ENCODE measurements at regions not wholly inside any gene's neighbourhood (a gene's known extent, or its start where the extent isn't known, plus 50 kb on each side); places are given as distances from the start of the nearest gene placed in this dataset.

- ATAC-seq, result no peak
- Mint-ChIP-seq H3K9me3 (no peaks in the 10 kb centered on the region), H3K27ac (no peak overlapping the region), H3K36me3 (no peaks in the 10 kb centered on the region)
- DNase-seq (ENCODE audit: low spot score in 2 of 2), result no peak
These were observed 102.3 kb downstream of the CHST1 start for GRCh38 chr11:45563171-45563570.

DNA sequence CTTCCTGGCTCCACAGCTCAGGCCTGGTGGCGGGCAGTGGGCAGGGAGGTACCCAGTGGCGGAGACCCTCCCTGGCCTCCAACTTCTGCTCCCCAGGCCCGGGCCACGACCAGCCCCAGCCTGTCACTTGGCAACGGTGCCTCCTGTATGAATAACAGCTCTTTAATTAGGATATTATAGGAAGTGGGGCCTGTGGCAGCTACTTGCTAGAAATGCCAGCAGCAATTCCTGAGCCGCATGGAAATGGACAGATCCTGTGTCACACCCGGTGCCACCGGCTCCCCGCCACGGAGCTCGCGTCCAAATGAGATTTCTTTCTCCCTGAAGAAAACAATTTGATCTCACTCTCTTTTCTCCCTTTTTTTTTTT is 104.5 kb downstream of the CHST1 start:
- Mint-ChIP-seq H3K36me3 (peaks cover 0 to 10% of the 10 kb centered on the region in 2 donors), H3K27ac (no peak overlapping the region), H3K9me3 (no peaks in the 10 kb centered on the region)
- ATAC-seq (no peak), DNase-seq (ENCODE audit: low spot score in 2 of 2) (no peak)

DNA sequence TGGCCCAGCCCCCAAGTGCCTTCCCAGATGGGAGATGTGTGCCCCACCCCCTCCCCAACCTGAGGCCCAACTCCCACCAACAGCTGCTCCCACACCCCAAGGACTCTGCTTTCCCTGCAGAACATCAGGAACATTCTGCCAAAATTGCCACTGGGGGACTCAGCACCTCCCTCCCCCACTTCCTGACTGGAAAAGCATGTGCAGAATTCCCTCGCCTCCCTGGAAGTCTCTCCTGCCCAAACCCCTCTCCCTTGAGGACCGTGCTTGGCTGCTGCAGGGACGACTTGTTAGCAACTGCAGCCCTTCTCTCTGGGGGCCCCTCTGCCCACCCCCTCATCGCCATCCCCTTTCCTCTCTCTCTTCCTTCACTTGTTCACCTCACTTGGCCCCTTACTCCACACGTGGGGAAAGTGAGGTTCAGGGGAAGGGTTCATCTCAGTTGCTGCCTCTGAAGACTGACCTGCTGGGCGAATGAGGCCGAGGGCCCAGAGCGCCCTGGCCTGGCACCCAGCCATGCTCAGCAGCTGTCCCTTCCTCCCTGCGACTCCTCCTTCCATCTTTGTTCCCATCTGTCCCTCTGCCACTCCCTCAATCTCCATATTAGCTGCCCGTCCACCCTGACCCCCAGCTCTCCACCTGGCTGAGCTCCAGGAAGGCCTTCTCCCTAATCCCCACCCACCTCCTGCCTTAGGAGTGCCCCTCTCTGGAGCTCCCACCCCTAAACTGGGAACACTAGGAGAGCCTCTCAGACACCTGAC is 105.1 kb downstream of the CHST1 start:
- ATAC-seq (no peak), DNase-seq (ENCODE audit: low spot score in 2 of 2) (no peak)
- no peak overlapping the region for H3K27ac Mint-ChIP-seq
- no peaks in the 10 kb centered on the region for H3K9me3 Mint-ChIP-seq
- peaks cover 0 to 10% of the 10 kb centered on the region in 2 donors for H3K36me3 Mint-ChIP-seq

DNA sequence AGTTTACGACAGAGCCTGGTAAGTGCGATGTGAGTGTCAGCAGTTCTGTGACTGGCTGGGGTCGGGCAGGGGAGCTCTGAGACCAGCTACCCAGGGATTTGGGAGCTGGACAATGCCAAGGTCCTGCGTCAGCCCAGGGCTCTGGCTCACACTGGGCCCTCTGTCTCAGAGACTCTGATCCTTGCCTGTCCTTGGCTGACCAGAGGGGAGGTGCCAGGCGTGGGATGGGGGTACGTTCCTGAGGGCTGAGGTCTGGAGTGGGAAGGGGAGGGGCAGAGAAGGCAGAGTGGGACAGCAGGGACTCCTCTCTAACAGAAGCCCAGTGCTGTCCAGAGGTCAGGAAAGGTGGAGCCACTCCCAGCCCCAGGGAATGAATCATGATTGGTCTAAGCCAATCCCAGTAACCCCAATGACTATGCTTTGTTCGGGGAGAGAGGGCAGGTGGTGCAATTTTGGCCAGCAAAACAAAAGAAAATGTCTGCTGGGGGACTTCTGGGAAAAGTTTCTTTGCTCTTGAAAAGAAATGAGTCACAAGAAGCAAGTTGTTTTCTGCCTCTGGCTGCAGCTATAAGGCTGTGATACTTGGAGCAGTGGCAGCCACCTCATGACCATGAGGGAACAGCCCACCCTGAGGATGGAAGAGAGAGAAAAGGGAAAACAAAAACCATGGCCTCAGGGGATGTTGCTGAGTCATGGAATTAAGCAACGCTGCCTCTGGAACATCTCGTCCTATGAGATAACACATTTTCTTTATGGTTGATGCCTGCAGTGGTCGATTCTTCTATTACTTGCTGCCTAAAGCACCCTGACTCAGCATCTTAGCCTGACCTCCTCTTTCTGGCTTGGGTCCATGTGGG is 108.3 kb downstream of the CHST1 start:
- H3K27ac Mint-ChIP-seq, result peak overlapping the region in 1 of 2 donors; percentile 77
- DNase-seq (ENCODE audit: low spot score in 2 of 2), result no peak
- H3K36me3 Mint-ChIP-seq, result peaks cover 0 to 10% of the 10 kb centered on the region in 2 donors
- no peak for ATAC-seq
- H3K9me3 Mint-ChIP-seq, result no peaks in the 10 kb centered on the region

GRCh38 chr11:45554230-45554967 is 111.0 kb downstream of the CHST1 start:
- no peak overlapping the region for H3K27ac Mint-ChIP-seq
- no peak for ATAC-seq

GRCh38 chr11:45553383-45553936 is 112.0 kb downstream of the CHST1 start:
- peaks cover 0 to 10% of the 10 kb centered on the region in 2 donors for H3K36me3 Mint-ChIP-seq
- no peaks in the 10 kb centered on the region for H3K9me3 Mint-ChIP-seq

More at GRCh38 chr11:45554230-45554967, 111.0 kb downstream of the CHST1 start:
- Mint-ChIP-seq H3K9me3 (no peaks in the 10 kb centered on the region), H3K36me3 (peaks cover 0 to 10% of the 10 kb centered on the region in 2 donors)
- DNase-seq (ENCODE audit: low spot score in 2 of 2), result no peak

DNA sequence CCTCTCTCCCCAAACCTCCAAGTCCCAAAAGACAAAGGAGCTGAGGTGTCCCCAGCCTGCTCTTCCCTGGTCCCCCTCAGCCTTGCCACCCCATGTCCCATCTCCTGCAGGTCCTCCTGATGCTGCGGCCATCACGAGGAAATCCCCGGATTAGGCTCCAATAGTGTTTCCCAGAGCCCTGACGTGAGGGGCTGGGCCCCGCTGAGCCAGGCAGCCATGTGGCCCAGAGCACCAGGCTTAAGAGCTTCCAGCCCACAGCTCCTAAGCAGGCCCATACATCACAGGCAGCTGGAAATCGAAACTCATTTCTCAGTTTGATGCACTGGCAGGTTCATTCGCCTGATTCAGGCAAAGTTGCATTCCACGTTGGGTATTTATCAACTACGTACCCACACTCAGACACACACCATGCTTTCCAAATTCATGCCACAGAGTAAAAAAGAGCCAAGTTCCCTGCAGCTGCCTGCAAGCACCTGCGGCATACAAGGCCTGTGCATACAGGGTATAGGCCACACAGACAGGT is 114.2 kb downstream of the CHST1 start:
- H3K36me3 Mint-ChIP-seq, result no peaks in the 10 kb centered on the region
- no peak overlapping the region for H3K27ac Mint-ChIP-seq
- H3K9me3 Mint-ChIP-seq, result no peaks in the 10 kb centered on the region
- no peak for DNase-seq (ENCODE audit: low spot score in 2 of 2)
- no peak for ATAC-seq

More at GRCh38 chr11:45553383-45553936, 112.0 kb downstream of the CHST1 start:
- DNase-seq (ENCODE audit: low spot score in 2 of 2) (no peak), ATAC-seq (no peak)
- H3K27ac Mint-ChIP-seq, result no peak overlapping the region

GRCh38 chr11:45549257-45549656 is 116.2 kb downstream of the CHST1 start:
- no peak for DNase-seq (ENCODE audit: low spot score in 2 of 2)
- Mint-ChIP-seq H3K27ac (no peak overlapping the region), H3K9me3 (no peaks in the 10 kb centered on the region), H3K36me3 (no peaks in the 10 kb centered on the region)
- no peak for ATAC-seq

DNA sequence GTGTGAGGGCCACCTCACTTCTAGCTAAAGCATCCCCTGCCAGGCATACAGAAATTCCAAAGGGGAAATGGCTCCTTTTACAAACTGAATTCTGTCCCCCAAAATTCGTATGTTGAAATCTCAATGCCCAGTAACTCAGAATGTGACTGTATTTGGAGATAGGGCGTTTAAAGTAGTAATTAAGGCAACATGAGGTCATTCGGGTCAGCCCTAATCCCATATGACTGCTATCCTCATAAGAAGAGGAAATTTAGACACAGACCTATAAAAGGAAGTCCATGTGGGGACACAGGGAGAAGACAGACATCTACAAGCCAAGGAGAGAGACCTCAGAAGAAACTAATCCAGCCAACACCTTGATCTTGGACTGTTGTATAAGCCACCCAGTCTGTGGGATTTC is 119.1 kb downstream of the CHST1 start:
- no peaks in the 10 kb centered on the region for H3K9me3 Mint-ChIP-seq
- H3K27ac Mint-ChIP-seq, result no peak overlapping the region
- ATAC-seq, result no peak
- DNase-seq (ENCODE audit: low spot score in 2 of 2), result no peak
- H3K36me3 Mint-ChIP-seq, result no peaks in the 10 kb centered on the region

DNA sequence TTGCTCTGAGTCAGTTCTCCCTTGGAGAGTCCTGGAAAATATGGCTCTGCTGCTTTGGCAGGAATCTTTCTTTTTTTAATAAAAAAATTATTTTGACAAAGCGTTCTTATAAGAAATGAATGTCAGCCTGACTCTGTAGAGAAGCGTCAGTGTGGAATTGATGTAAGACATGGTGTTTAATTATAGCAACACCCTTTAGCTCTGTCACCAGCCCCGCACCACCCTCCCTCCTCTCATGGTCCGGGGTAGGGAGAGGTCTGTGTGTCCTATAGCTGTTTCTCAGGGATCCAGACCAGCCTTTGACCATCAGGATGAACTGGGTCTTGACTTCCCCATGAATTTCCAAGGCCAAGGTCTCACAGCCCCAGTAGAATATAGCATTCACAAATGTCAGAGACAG is 120.6 kb downstream of the CHST1 start:
- H3K27ac Mint-ChIP-seq, result no peak overlapping the region
- ATAC-seq (no peak), DNase-seq (ENCODE audit: low spot score in 2 of 2) (no peak)
- no peaks in the 10 kb centered on the region for H3K9me3 Mint-ChIP-seq
- no peaks in the 10 kb centered on the region for H3K36me3 Mint-ChIP-seq

DNA sequence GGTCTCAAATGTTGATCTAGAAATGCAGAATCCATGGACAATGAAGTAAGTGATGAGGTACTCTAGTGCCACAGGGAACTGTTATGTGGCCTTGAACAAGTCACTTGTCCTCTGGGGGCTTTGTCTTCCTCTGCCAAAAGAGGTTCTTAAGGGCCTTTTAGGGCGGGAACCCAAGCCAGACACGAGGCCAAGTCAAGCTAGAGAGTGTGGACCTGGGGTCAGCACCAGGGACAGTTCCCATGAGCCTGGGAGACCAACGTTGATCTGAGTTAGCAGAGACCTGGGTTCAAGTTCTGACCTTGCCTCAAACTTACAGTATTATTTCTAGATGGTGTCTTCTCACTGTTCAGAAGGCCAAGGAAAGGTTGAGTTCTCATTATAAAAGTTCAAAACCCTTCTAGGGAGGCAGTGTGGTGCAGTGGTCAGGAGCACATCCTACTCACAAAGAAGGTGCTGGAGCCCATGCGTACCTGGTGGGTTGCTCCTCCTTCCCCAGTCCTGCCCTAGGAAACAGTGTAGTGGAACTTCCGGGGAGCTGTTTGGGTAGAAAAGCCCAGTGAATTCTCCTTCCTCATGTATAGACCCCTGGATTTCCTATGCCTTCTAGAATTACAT is 121.5 kb downstream of the CHST1 start:
- no peak overlapping the region for H3K27ac Mint-ChIP-seq
- ATAC-seq (no peak), DNase-seq (ENCODE audit: low spot score in 2 of 2) (peak in 1 of 2 donors; percentile 11)
- no peaks in the 10 kb centered on the region for H3K9me3 Mint-ChIP-seq
- H3K36me3 Mint-ChIP-seq, result no peaks in the 10 kb centered on the region

- DNase-seq (ENCODE audit: low spot score in 2 of 2) (no peak), ATAC-seq (no peak)
- Mint-ChIP-seq H3K36me3 (no peaks in the 10 kb centered on the region), H3K27ac (no peak overlapping the region), H3K9me3 (no peaks in the 10 kb centered on the region)
These were observed 122.3 kb downstream of the CHST1 start for GRCh38 chr11:45543081-45543480.

- Mint-ChIP-seq H3K9me3 (no peaks in the 10 kb centered on the region), H3K27ac (no peak overlapping the region), H3K36me3 (no peaks in the 10 kb centered on the region)
- DNase-seq (ENCODE audit: low spot score in 2 of 2) (no peak), ATAC-seq (no peak)
These were observed 123.6 kb downstream of the CHST1 start for GRCh38 chr11:45541693-45542434.

- H3K27ac Mint-ChIP-seq, result no peak overlapping the region
- H3K36me3 Mint-ChIP-seq, result no peaks in the 10 kb centered on the region
- ATAC-seq (no peak), DNase-seq (ENCODE audit: low spot score in 2 of 2) (no peak)
- H3K9me3 Mint-ChIP-seq, result no peaks in the 10 kb centered on the region
These were observed 126.5 kb downstream of the CHST1 start for GRCh38 chr11:45538939-45539338.

DNA sequence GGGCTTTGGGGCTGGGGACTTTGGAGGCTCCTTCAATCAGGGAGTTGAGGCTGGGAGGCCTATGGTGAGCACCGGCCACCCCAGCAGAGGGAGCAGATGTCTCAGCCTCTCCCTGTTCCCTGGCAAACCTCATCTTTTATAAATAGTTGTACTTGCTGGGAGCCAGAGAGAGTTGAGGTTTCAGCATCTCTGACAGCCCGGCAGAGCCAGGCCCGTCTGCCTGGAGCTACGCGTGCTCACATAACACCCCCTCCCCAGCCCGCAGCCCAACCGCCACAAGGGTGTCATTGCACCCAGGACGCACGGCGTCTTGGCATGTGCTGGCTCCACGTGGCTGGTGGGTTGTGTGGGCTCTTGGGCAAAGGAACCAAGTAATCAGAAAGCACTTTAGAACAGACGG is 127.1 kb downstream of the CHST1 start:
- no peaks in the 10 kb centered on the region for H3K36me3 Mint-ChIP-seq
- no peak for ATAC-seq
- DNase-seq (ENCODE audit: low spot score in 2 of 2), result no peak

GRCh38 chr11:45537614-45538013 is 127.8 kb downstream of the CHST1 start:
- DNase-seq (ENCODE audit: low spot score in 2 of 2) (no peak), ATAC-seq (no peak)
- H3K27ac Mint-ChIP-seq, result no peak overlapping the region
- no peaks in the 10 kb centered on the region for H3K36me3 Mint-ChIP-seq
- no peaks in the 10 kb centered on the region for H3K9me3 Mint-ChIP-seq

More for the DNA sequence above, 127.1 kb downstream of the CHST1 start:
- no peak overlapping the region for H3K27ac Mint-ChIP-seq
- H3K9me3 Mint-ChIP-seq, result no peaks in the 10 kb centered on the region

Data from activated naive CD4-positive, alpha-beta T cell treated with anti-CD3 and anti-CD28 coated beads, Interleukin-2, amount 50 U/mL, for 72 hours (primary cell).